HG02763 (cell line): ENCODE measurements at regions not wholly inside any gene's neighbourhood (a gene's known extent, or its start where the extent isn't known, plus 50 kb on each side); places are given as distances from the start of the nearest gene placed in this dataset.
A peak's percentile ranks its signal among the peaks of the same experiment; 100 is the strongest.
"Not testable (repeated sequence)": the region's sequence is repeated elsewhere in the genome, so short reads cannot be mapped to it uniquely, and the experiment has no call there.

Source experiments
- ATAC-seq: cut with Tn5 transposase; IDR thresholded peaks from one replicate; pipeline ENCODE4 v1.9.1; 2021; ENCODE audit warnings: mild to moderate bottlenecking, moderate library complexity; ENCODE audit not compliant: unreplicated experiment

GRCh38 chr7:17044396-17044795, 162.6 kb upstream of the AGR3 start:
- no peak for ATAC-seq

DNA sequence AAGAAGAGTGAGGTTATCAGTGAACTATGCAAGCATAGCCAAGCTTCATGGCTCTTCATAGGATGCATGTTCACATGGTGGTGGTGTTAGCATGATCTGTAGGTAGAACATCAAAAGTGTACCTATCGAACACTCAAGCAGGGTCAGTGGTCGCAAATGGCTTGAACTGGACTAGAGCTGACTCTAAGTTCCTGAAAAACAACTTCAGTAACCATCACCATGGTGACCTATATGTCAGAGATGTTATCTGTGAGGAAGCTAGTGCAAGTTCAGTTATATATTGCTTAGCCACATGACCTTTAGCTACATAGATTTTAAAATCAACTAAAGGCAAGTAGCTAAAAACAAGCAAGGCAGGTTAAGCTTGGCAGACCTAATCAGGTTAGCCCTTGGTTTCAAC, 163.1 kb upstream of the AGR3 start:
- ATAC-seq, result no peak

DNA sequence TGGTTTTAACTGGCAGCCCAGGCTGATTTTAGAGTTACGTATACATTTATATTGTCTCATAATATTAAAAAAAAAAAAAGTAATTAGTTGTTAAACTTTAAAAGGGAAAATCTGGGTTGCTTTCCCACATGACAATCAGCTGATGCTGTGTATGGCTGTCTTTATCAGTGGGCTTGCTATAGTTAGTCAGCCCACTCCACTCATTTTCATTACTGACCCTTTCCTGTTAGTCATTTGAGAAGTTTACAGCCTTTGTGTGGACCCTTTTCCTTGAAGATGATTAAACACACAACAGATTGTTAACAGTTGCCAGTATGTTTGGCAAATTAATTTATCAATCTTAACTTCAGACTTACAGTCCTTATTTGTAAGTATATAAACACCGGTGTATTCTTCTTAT, 164.5 kb upstream of the AGR3 start:
- no peak for ATAC-seq

DNA sequence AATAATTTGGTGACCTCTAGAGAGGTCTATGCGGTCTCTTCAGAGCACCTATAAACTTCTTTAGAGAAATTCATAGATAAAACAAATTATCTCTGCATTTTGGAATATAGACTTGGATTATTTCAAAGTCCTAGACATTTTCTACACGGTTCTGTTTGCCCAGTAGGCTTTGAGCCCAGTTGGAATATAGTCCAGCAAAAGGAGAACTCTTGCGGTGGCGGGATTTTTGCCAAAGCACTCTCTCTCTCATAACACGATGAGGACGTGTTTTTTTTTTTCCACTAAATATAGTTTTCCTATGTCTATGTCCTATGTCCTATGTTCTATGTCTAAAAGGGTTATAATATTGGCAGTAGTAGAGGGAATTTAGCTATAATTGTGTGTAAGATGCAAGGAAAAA, 164.9 kb upstream of the AGR3 start:
- no peak for ATAC-seq

- ATAC-seq, result not testable (repeated sequence)
Measured at GRCh38 chr7:17053164-17053563, 171.4 kb upstream of the AGR3 start.

DNA sequence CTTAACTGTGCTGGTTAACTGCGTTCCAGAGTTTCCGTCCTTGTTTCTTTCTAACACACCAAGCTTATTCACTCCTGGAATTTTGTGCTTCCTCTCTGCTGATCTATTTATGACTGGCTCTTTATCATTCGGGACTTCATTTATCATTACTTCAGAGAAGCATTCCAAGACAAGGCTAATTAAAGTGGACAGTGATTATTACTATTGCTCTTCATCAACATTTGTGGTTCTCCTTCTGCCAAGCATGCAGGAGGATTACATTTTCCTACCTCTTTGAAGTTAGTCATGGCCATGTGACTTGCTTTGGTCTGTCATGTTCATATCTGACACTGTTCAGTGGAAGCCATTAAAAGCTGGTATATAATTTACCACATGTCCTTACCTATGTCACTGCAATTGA, 172.4 kb upstream of the AGR3 start:
- no peak for ATAC-seq

DNA sequence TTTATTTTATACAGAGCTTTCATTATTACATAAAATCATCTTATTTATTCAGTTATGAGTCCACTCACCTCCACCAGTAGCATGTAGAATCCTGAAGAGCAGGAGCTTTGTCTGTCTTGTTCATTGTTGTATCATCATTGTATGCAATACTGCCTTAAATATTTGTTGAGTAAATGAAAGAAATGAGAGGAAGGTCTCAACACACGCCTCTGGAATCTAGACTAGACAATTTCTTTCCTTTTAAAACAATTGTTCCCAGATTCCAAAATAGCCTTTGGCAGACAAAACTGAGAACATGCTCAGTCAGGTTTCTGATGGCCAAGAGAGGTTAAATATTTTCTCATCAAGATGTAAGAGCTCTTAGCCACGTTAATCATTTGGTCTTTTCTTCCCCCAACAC, 173.1 kb upstream of the AGR3 start:
- ATAC-seq, result no peak

DNA sequence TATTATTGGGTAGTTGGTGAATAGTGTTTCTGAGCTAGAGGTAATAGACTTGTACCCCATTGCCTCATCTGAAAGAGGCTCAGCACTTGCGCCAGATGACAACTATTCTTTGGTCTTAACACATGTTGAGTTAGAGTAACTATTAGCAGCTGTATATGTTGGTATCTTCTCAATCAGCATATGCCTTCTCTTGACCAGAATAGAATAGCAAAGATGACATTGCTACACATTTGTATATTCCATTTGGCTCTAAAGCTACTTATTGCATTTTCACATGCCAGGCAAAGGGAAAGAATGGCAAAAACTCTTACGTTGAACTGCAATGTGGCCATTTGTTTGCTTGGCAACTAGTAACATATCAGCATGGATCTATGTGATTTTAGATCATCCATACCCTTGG, 173.8 kb upstream of the AGR3 start:
- ATAC-seq, result no peak

- ATAC-seq, result no peak
Measured at GRCh38 chr7:17056491-17057142, 174.8 kb upstream of the AGR3 start.

- no peak for ATAC-seq
Measured at GRCh38 chr7:17057143-17057509, 175.3 kb upstream of the AGR3 start.

DNA sequence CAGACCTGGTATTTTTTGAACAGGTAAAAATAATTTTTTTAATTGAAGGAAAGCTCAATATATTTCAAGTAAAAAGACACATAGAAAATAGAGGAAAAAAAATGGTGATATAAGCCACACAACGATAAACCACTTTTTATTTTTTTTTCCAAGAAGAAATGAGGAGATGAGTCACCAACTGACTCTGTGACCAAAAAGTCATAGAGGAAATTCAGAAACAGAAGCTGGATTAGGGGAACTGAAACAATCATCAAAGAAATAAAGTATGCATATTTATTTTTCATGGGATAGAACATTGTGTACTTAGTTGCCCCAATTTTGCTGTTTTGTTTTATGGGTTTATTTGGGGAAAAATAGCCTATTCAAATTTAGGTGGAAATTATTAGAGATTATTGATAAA, 176.8 kb upstream of the AGR3 start:
- ATAC-seq, result no peak

DNA sequence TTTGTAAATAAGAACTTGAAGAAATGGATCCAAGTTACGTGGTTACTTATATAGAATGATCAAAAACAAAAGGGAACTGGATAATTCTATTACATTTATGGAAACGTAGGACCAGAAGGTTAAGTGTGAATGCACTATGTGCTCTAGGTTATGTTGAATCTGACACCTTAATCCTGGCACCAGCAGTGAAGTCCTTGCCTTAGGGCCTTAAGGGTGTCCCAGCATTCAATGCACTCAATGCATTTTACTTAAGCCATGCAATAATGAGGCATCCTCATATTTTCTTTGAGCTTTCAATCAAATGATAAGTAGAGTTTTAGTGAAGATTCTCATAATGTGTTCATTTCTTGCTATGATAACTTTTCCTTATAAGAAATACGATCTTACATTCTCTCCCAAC, 178.3 kb upstream of the AGR3 start:
- no peak for ATAC-seq

DNA sequence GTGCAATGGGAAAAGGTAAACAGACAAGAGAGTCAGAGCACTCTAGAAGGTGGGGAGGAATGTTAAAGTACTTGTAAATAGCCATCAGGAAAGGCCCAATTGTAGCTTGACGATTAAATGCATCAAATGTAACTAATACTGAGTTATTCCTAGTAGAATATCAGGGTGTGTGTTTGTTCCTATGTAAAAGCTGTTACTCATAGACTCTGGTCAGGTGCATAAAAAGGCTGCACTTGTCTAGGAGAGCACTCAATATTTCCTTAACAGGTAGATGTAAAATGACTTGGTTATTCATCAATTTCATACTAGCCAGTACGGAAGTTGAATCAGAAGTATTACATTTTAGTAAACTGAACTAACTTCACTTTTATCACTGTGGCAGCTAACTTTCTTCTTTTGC, 179.7 kb upstream of the AGR3 start:
- ATAC-seq, result no peak

GRCh38 chr7:17062151-17063044, 180.6 kb upstream of the AGR3 start:
- ATAC-seq, result no peak

- no peak for ATAC-seq
Measured at GRCh38 chr7:17063045-17063383, 181.2 kb upstream of the AGR3 start.

DNA sequence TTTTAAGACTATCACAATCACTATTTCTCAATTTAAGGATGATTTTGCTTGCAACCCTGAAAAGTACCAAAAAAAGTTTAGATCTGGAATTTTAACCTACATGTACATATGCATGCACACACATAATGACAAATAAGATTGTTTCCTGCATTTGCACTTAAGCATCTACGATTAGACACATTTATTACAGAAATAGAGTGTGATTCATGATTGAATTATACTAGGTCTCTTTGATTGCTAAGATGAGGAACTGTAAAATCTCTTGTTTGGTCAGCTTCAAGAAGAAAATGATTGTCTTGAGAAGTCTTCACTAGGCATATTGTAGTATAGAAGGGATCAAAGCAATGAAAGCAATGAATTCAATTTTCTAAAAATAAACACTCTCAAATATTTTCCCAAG, 185.9 kb upstream of the AGR3 start:
- ATAC-seq, result no peak

- no peak for ATAC-seq
Measured at GRCh38 chr7:17069146-17069545, 187.4 kb upstream of the AGR3 start.

GRCh38 chr7:17070231-17070708, 188.5 kb upstream of the AGR3 start:
- no peak for ATAC-seq

DNA sequence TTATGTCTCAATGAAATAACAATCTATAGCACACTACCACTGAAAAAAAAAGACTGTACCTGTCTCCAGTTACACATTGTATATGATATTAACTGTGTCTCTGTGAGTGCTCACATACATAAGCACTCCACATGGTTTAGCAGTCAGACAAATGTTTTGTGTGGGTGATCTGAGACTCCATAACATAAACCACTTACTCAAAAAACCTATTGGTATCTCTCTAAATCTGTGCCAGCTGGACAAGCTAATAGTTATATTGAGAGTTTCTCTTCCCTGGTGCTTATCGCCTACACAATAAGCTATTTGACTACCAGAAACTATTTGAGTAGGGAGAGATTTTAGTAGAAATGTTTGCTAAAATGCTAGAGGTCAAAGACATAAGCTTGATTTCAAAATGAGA, 190.1 kb upstream of the AGR3 start:
- peak; percentile 73 for ATAC-seq

DNA sequence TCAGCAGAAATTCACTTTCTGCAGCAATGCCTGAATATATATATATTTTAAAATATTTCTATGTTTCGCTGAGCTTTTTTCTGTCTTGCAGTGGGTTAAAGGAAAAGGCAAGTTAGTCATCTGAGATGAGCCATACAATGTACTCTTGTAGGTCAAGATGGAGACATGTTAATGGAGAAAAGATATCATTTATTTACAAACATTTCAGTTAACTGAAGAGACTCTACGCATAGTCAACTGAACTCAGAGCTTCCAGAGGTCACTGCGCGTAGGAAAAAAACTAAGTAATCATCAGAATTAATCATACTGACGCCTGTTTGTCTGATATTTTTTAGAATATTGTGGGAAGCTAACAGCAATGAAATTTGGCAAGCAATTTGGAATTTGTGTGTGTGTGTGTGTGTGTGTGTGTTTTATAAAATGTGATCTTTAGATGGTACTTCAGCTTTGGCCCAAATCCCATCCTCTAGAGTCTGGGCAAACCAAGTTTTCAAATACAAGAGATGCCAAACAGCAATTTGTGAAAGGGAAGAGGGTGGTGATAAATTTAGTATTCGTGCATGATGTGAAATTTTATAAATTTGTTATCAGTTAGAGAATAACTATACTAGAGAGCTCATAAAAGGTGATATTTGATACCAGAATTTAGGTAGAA, 193.9 kb upstream of the AGR3 start:
- no peak for ATAC-seq

- ATAC-seq, result no peak
Measured at GRCh38 chr7:17078298-17078697, 196.5 kb upstream of the AGR3 start.
